IMR-90 (cell line): ENCODE measurements at regions not wholly inside any gene's neighbourhood (a gene's known extent, or its start where the extent isn't known, plus 50 kb on each side); places are given as distances from the start of the nearest gene placed in this dataset.

ENCODE experiments used
- ATAC-seq: fragments of 200-7000 bp; cut with Tn5 transposase; 2 replicates; pipeline ENCODE4 v1.9.1; 2020; ENCODE audit warnings: low read depth, mild to moderate bottlenecking, moderate library complexity
- BruUV-seq: library from RNA; stranded (reverse); fragments of 400-500 nt; replicated peaks from 2 replicates; lab custom pipeline; 2021; lab: Mats Ljungman, UMichigan
- CTCF ChIA-PET: fragments of 300-600 bp; formaldehyde crosslinking; extraction: SDS; loops from one replicate; lab custom pipeline; 2021; ENCODE audit warnings: antibody characterized with exemption; lab: Yijun Ruan, JAX
- POLR2A ChIA-PET: fragments of 300-600 bp; sonication (Branson Sonifier 250); formaldehyde crosslinking; loops from one replicate; lab custom pipeline; 2022; ENCODE audit warnings: antibody characterized with exemption; ENCODE audit not compliant: unreplicated experiment; lab: Charles Lee
- DNase-seq: peaks from one replicate; pipeline ENCODE4 v3.0.0; 2013
- H2AFZ ChIP-seq: replicated peaks from 2 replicates; pipeline ENCODE3; 2013; ENCODE audit warnings: low read length, mild to moderate bottlenecking; ENCODE audit not compliant: poor library complexity
- H2AK5ac ChIP-seq: 2 replicates; pipeline ENCODE4 v1.6.1; 2013; ENCODE audit warnings: low read depth, low read length, inconsistent platforms
- H2AK9ac ChIP-seq: replicated peaks from 2 replicates; pipeline ENCODE3; 2013; ENCODE audit warnings: mild to moderate bottlenecking, low read depth, low read length, moderate library complexity; ENCODE audit not compliant: poor library complexity
- H2BK120ac ChIP-seq: 2 replicates; pipeline ENCODE4 v1.6.1; 2013; ENCODE audit warnings: low read depth, low read length, inconsistent platforms
- H2BK15ac ChIP-seq: 3 replicates; pipeline ENCODE4 v1.6.1; 2013; ENCODE audit warnings: low read depth, low read length, inconsistent platforms
- H2BK20ac ChIP-seq: 2 replicates; pipeline ENCODE4 v1.6.1; 2013; ENCODE audit warnings: low read depth, mild to moderate bottlenecking, inconsistent platforms, low read length, moderate library complexity
- H2BK5ac ChIP-seq: 2 replicates; pipeline ENCODE4 v1.6.1; 2013; ENCODE audit warnings: mild to moderate bottlenecking, low read depth, low read length, inconsistent platforms; ENCODE audit not compliant: poor library complexity, severe bottlenecking
- H3K14ac ChIP-seq: replicated peaks from 2 replicates; pipeline ENCODE4 v1.6.1; 2013; ENCODE audit warnings: low read depth, low read length, inconsistent platforms
- H3K18ac ChIP-seq: 2 replicates; pipeline ENCODE4 v1.6.1; 2013; ENCODE audit warnings: low read depth, low read length, control low read depth
- H3K23ac ChIP-seq: 2 replicates; pipeline ENCODE4 v1.6.1; 2013; ENCODE audit warnings: low read depth, low read length, inconsistent platforms
- H3K27ac ChIP-seq: 2 replicates; pipeline ENCODE4 v1.5.1; 2013; ENCODE audit warnings: mild to moderate bottlenecking, control low read depth, low read length; ENCODE audit not compliant: insufficient read depth
- H3K27me3 ChIP-seq: 2 replicates; pipeline ENCODE4 v1.6.1; 2013; ENCODE audit warnings: low read length; ENCODE audit not compliant: control insufficient read depth, insufficient read depth
- H3K36me3 ChIP-seq: 2 replicates; pipeline ENCODE4 v1.6.1; 2013; ENCODE audit warnings: low read length, mixed read lengths; ENCODE audit not compliant: control insufficient read depth, insufficient read depth
- H3K4ac ChIP-seq: 2 replicates; pipeline ENCODE4 v1.6.1; 2013; ENCODE audit warnings: low read depth, low read length, inconsistent platforms
- H3K4me1 ChIP-seq: 2 replicates; pipeline ENCODE4 v1.6.1; 2013; ENCODE audit warnings: low read length, mixed read lengths; ENCODE audit not compliant: control insufficient read depth, insufficient read depth
- H3K4me2 ChIP-seq: 2 replicates; pipeline ENCODE4 v1.6.1; 2013; ENCODE audit warnings: low read depth, mild to moderate bottlenecking, control low read depth, low read length, moderate library complexity
- H3K4me3 ChIP-seq: 2 replicates; pipeline ENCODE4 v1.5.1; 2013; ENCODE audit warnings: low read depth, mild to moderate bottlenecking, control low read depth, low read length, moderate library complexity; ENCODE audit not compliant: insufficient read depth
- H3K56ac ChIP-seq: 2 replicates; pipeline ENCODE4 v1.6.1; 2013; ENCODE audit warnings: low read length, inconsistent platforms; ENCODE audit not compliant: insufficient read depth; ENCODE audit errors: extremely low read depth
- H3K79me1 ChIP-seq, 2 experiments: 2 replicates each; pipeline ENCODE4 v1.6.1; 2013; ENCODE audit warnings: low read length in 2 of 2, inconsistent platforms in 1 of 2, low read depth in 1 of 2
- H3K9ac ChIP-seq: 2 replicates; pipeline ENCODE4 v1.6.1; 2013; ENCODE audit warnings: low read depth, low read length, control low read depth
- H3K9me1 ChIP-seq: 2 replicates; pipeline ENCODE4 v1.6.1; 2013; ENCODE audit warnings: low read length, inconsistent platforms; ENCODE audit not compliant: insufficient read depth
- H3K9me3 ChIP-seq: 2 replicates; pipeline ENCODE4 v1.6.1; 2013; ENCODE audit warnings: low read length; ENCODE audit not compliant: control insufficient read depth, insufficient read depth
- H4K20me1 ChIP-seq: 2 replicates; pipeline ENCODE4 v1.6.1; 2013; ENCODE audit warnings: low read length, inconsistent platforms; ENCODE audit not compliant: insufficient read depth
- H4K5ac ChIP-seq: 2 replicates; pipeline ENCODE4 v1.6.1; 2013; ENCODE audit warnings: mild to moderate bottlenecking, low read depth, low read length, control low read depth
- H4K8ac ChIP-seq, 2 experiments: 2 replicates each; pipeline ENCODE4 v1.6.1; 2013; ENCODE audit warnings: low read depth in 2 of 2, low read length in 2 of 2, control low read depth in 1 of 2, inconsistent platforms in 1 of 2
- H4K91ac ChIP-seq: 2 replicates; pipeline ENCODE4 v1.6.1; 2013; ENCODE audit warnings: low read depth, low read length, inconsistent platforms; ENCODE audit not compliant: insufficient read depth
- BHLHE40 ChIP-seq: fragments of 150-350 bp; IDR thresholded peaks from 2 replicates; pipeline ENCODE4 v1.6.1; 2016; ENCODE audit warnings: mild to moderate bottlenecking, low read depth, low read length
- CEBPB ChIP-seq: IDR thresholded peaks from 2 replicates; pipeline ENCODE4 v1.6.1; 2012; ENCODE audit warnings: low read depth, low read length, improper control_type of control experiment
- CHD1 ChIP-seq: IDR thresholded peaks from 2 replicates; pipeline ENCODE4 v1.6.1; 2012; ENCODE audit warnings: low read depth, low read length, improper control_type of control experiment
- CTCF ChIP-seq: conservative IDR thresholded peaks from 2 replicates; pipeline ENCODE4 v1.5.1; 2012; ENCODE audit warnings: mild to moderate bottlenecking, low read depth, low read length, improper control_type of control experiment
- ELK1 ChIP-seq: fragments of 150-350 bp; IDR thresholded peaks from 2 replicates; pipeline ENCODE4 v1.6.1; 2016; ENCODE audit warnings: low read depth, mild to moderate bottlenecking, low read length, moderate library complexity, borderline replicate concordance
- FOS ChIP-seq: fragments of 150-350 bp; IDR thresholded peaks from 2 replicates; pipeline ENCODE4 v1.6.1; 2016; ENCODE audit warnings: low read depth, low read length
- MAFK ChIP-seq: IDR thresholded peaks from 2 replicates; pipeline ENCODE4 v1.6.1; 2012; ENCODE audit warnings: low read depth, low read length, improper control_type of control experiment
- MAZ ChIP-seq: IDR thresholded peaks from 2 replicates; pipeline ENCODE4 v1.6.1; 2012; ENCODE audit warnings: low read depth, mild to moderate bottlenecking, low read length, improper control_type of control experiment, moderate library complexity, borderline replicate concordance
- MXI1 ChIP-seq: IDR thresholded peaks from 2 replicates; pipeline ENCODE4 v1.6.1; 2012; ENCODE audit warnings: low read depth, mild to moderate bottlenecking, low read length, moderate library complexity, borderline replicate concordance
- NFE2L2 ChIP-seq: fragments of 150-350 bp; IDR thresholded peaks from 2 replicates; pipeline ENCODE4 v1.6.1; 2016; ENCODE audit warnings: low read depth, mild to moderate bottlenecking, low read length
- POLR2A ChIP-seq: IDR thresholded peaks from 2 replicates; pipeline ENCODE4 v1.6.1; 2012; ENCODE audit warnings: mild to moderate bottlenecking, low read depth, low read length
- RAD21 ChIP-seq: IDR thresholded peaks from 2 replicates; pipeline ENCODE4 v1.6.1; 2012; ENCODE audit warnings: low read length, improper control_type of control experiment
- RCOR1 ChIP-seq: IDR thresholded peaks from 2 replicates; pipeline ENCODE4 v1.6.1; 2012; ENCODE audit warnings: mild to moderate bottlenecking, low read length, improper control_type of control experiment; ENCODE audit not compliant: insufficient replicate concordance
- RFX5 ChIP-seq: IDR thresholded peaks from 2 replicates; pipeline ENCODE4 v1.8.0; 2012; ENCODE audit warnings: low read depth, mild to moderate bottlenecking, low read length, moderate library complexity
- SMC3 ChIP-seq: fragments of 150-350 bp; IDR thresholded peaks from 2 replicates; pipeline ENCODE4 v1.6.1; 2016; ENCODE audit warnings: low read depth, mild to moderate bottlenecking, antibody characterized with exemption, low read length, moderate library complexity
- USF2 ChIP-seq: fragments of 150-350 bp; IDR thresholded peaks from 2 replicates; pipeline ENCODE4 v1.6.1; 2017; ENCODE audit warnings: mild to moderate bottlenecking, antibody characterized with exemption, low read length, low read depth
- WGBS, 2 experiments: methylation state at CpG; one replicate each; pipeline versions ENCODE4 v1.1.5 to v1.1.7; 2013; ENCODE audit warnings: missing lambda C conversion rate in 2 of 2; ENCODE audit not compliant: insufficient read length in 1 of 2; ENCODE audit errors: extremely low coverage in 2 of 2; 5-methylcytosine and 5-hydroxymethylcytosine counted together
- dilution Hi-C: fragments of 300-500 bp; cut with HindIII; formaldehyde crosslinking; loops from one replicate; pipeline ENCODE4 v1.14.3; 2018; ENCODE audit warnings: low sequenced_read_pairs; ENCODE audit not compliant: unreplicated experiment
- in situ Hi-C: fragments of 300-500 bp; cut with MboI; formaldehyde crosslinking; loops from 3 replicates; pipeline ENCODE4 v1.14.3; 2019; ENCODE audit warnings: low sequenced_read_pairs, inconsistent platforms, mixed read lengths
- intact Hi-C: fragments of 100-400 bp; cut with micrococcal nuclease; formaldehyde crosslinking; loops from 2 replicates; pipeline ENCODE4 v1.10.0; 2022

- Histone ChIP-seq H3K9me1 (no peaks in the 10 kb centered on the region), H3K27me3 (no peaks in the 10 kb centered on the region), H2AFZ (no peak overlapping the region), H4K91ac (no peak overlapping the region), H3K9ac (no peak overlapping the region), H2AK9ac (no peak overlapping the region), H3K4me1 (peaks cover 7% of the 10 kb centered on the region), H2AK5ac (no peak overlapping the region), H3K9me3 (no peaks in the 10 kb centered on the region), H4K5ac (no peak overlapping the region), H3K18ac (no peak overlapping the region), H3K27ac (no peak overlapping the region), H2BK20ac (no peak overlapping the region), H3K56ac (no peak overlapping the region), H4K8ac (no peak overlapping the region), H2BK15ac (no peak overlapping the region), H3K36me3 (no peaks in the 10 kb centered on the region), H3K14ac (no peak overlapping the region), H3K4ac (no peak overlapping the region), H3K4me2 (no peak overlapping the region), H2BK120ac (no peak overlapping the region), H3K79me1 (no peaks in the 10 kb centered on the region), H3K23ac (no peak overlapping the region), H4K20me1 (no peaks in the 10 kb centered on the region), H3K4me3 (no peak overlapping the region), H2BK5ac (no peak overlapping the region)
- intact Hi-C loops, result no loop called here
- no peak; the same call in 1 of the 2 replicates for ATAC-seq
- CTCF ChIA-PET, result no interaction called here
- dilution Hi-C loops, result no loop called here
- POLR2A ChIA-PET, result no interaction called here
- WGBS, 2 experiments, result no CpG with 5 or more reads among the region's 8 CpGs
- peak; percentile 28 for DNase-seq
- no peak for TF ChIP-seq CTCF
- TF ChIP-seq BHLHE40, result no peak
- no peak for TF ChIP-seq FOS
- no peak for TF ChIP-seq USF2
- TF ChIP-seq MAZ, result no peak
- TF ChIP-seq CEBPB, result no peak
- no peak for TF ChIP-seq NFE2L2
- no peak for TF ChIP-seq POLR2A
- TF ChIP-seq RFX5, result no peak
- TF ChIP-seq RCOR1, result no peak
- no peak for TF ChIP-seq MXI1
- TF ChIP-seq MAFK, result no peak
- no peak for TF ChIP-seq RAD21
- TF ChIP-seq ELK1, result no peak
- TF ChIP-seq CHD1, result no peak
- TF ChIP-seq SMC3, result no peak
- no TSS peak for BruUV-seq
- in situ Hi-C loops, result no loop called here
These were observed 215.1 kb upstream of the FAR2 start for GRCh38 chr12:28933864-28934527.
